GM23248 (cell line): ENCODE measurements at regions not wholly inside any gene's neighbourhood (a gene's known extent, or its start where the extent isn't known, plus 50 kb on each side); places are given as distances from the start of the nearest gene placed in this dataset.

Source experiments
- EZH2 ChIP-seq: fragments of 200-600 bp; sonication (generic); IDR thresholded peaks from 2 replicates; pipeline ENCODE4 v1.6.1; 2018; ENCODE audit warnings: antibody characterized with exemption, mild to moderate bottlenecking; ENCODE audit not compliant: insufficient read depth, poor library complexity, severe bottlenecking
- EZH2phosphoT487 ChIP-seq: fragments of 200-600 bp; sonication (generic); IDR thresholded peaks from 2 replicates; pipeline ENCODE4 v1.6.1; 2018; ENCODE audit warnings: antibody characterized with exemption, moderate library complexity, mild to moderate bottlenecking, low read depth; ENCODE audit not compliant: insufficient read depth

DNA sequence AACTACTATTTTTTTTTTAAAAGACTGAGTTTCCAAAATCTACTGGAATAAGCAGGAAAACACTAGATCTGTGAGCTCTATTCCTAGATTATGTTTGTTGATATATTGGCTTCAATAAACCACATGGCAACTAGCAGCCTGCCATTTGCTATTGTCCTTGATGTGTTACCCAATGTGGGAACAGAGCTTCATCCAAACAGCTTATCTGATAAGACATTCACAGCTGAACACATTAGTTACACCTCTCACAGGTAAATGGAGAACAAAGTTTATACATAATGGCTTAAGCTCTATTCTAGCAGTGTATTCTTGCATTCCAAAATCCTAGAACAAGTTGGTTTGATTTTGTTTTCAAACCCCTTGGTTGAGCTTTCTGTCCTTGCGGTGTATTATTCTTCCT lies 642.1 kb downstream of the TLE1 start:
- no peak for TF ChIP-seq EZH2
- no peak for TF ChIP-seq EZH2phosphoT487
